Astrocyte of the spinal cord (primary cell): ENCODE measurements at regions not wholly inside any gene's neighbourhood (a gene's known extent, or its start where the extent isn't known, plus 50 kb on each side); places are given as distances from the start of the nearest gene placed in this dataset.

Experiments used
- DNase-seq: peaks from one replicate; pipeline ENCODE4 v3.0.0; 2011; ENCODE audit warnings: low read depth, low spot score
- H3K4me3 ChIP-seq: 2 replicates; pipeline ENCODE4 v1.5.1; 2011; ENCODE audit warnings: low read depth, mild to moderate bottlenecking, low read length, moderate library complexity
- in situ Hi-C: cut with HindIII; loops from 2 replicates; pipeline ENCODE4 v1.10.0; 2017; ENCODE audit warnings: low sequenced_read_pairs
- TF ChIP-seq, protein P1 (sequence below): IDR thresholded peaks from 2 replicates; pipeline ENCODE4 v1.5.1; 2012; ENCODE audit warnings: low read depth, mild to moderate bottlenecking, low read length, inconsistent platforms

DNA sequence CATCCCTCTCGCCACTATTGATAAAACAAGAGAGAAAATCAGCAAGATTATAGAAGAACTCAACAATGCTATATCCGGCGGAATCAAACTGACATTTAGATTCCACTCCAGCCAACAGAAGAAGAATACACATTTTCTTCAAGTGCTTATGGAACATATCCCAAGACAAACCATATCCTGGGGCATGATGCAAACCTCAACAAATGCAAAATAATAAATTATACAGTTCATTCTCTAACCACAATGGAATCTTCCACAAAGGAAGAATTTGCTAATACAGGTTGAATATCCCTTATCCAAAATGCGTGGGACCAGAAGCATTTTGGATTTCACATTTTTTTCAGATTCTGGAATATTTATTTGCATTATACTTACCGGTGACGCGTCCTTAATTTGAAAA is 51.4 kb upstream of the YPEL5 start:
- TF ChIP-seq, protein P1, sequence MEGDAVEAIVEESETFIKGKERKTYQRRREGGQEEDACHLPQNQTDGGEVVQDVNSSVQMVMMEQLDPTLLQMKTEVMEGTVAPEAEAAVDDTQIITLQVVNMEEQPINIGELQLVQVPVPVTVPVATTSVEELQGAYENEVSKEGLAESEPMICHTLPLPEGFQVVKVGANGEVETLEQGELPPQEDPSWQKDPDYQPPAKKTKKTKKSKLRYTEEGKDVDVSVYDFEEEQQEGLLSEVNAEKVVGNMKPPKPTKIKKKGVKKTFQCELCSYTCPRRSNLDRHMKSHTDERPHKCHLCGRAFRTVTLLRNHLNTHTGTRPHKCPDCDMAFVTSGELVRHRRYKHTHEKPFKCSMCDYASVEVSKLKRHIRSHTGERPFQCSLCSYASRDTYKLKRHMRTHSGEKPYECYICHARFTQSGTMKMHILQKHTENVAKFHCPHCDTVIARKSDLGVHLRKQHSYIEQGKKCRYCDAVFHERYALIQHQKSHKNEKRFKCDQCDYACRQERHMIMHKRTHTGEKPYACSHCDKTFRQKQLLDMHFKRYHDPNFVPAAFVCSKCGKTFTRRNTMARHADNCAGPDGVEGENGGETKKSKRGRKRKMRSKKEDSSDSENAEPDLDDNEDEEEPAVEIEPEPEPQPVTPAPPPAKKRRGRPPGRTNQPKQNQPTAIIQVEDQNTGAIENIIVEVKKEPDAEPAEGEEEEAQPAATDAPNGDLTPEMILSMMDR = no peak
- no peak for DNase-seq
- in situ Hi-C loops = no loop called here
- no peak overlapping the region for H3K4me3 ChIP-seq

DNA sequence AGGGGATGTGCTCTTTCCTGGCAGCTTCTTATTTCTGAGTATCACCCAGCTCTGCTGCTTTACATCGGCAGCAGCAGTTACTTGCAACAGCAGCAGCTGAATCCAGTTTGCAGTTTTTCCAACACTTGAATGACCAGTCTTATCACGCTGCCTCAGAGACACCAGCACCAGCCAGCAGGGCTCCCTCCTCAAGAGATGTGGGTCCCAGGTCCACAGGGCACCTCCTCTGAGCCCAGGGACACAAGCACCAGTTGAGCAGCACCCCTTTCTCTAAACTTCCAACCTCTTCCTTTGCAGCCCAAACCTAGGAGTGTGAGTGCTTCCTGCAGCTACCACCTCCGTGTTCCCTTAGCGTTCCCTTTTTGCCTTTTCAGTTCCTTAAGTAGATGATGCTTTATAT is 50.4 kb upstream of the YPEL5 start:
- H3K4me3 ChIP-seq = no peak overlapping the region
- in situ Hi-C loops = no loop called here
- TF ChIP-seq, protein P1 = no peak
- DNase-seq = no peak
